GM23338 (cell line): ENCODE measurements at regions not wholly inside any gene's neighbourhood (a gene's known extent, or its start where the extent isn't known, plus 50 kb on each side); places are given as distances from the start of the nearest gene placed in this dataset.

Experiments
- ATAC-seq: fragments of 200-7000 bp; cut with Tn5 transposase; 3 replicates; pipeline ENCODE4 v1.9.1; 2020
- DNase-seq: peaks from one replicate; pipeline ENCODE4 v3.0.0-alpha.2; 2015; ENCODE audit warnings: low spot score
- H2AFZ ChIP-seq: fragments of 200-600 bp; sonication (generic); 2 replicates; pipeline ENCODE4 v1.8.0; 2016; ENCODE audit warnings: antibody characterized with exemption, mild to moderate bottlenecking, moderate library complexity
- H3F3A ChIP-seq: fragments of 200-600 bp; sonication (generic); replicated peaks from 2 replicates; pipeline ENCODE4 v1.8.0; 2017; ENCODE audit warnings: antibody characterized with exemption, mixed run types, low read depth
- H3K27ac ChIP-seq: fragments of 200-600 bp; sonication (generic); 2 replicates; pipeline ENCODE4 v1.6.1; 2016; ENCODE audit warnings: low read depth
- H3K27me3 ChIP-seq: fragments of 200-600 bp; sonication (generic); 2 replicates; pipeline ENCODE4 v1.8.0; 2016; ENCODE audit warnings: mild to moderate bottlenecking, mixed run types, moderate library complexity; ENCODE audit not compliant: insufficient read depth
- H3K36me3 ChIP-seq: fragments of 200-600 bp; sonication (generic); 2 replicates; pipeline ENCODE4 v1.8.0; 2016; ENCODE audit warnings: mild to moderate bottlenecking; ENCODE audit not compliant: insufficient read depth
- H3K4me1 ChIP-seq: fragments of 200-600 bp; sonication (generic); 2 replicates; pipeline ENCODE4 v1.8.0; 2016; ENCODE audit warnings: mild to moderate bottlenecking, moderate library complexity; ENCODE audit not compliant: insufficient read depth
- H3K4me2 ChIP-seq: fragments of 200-600 bp; sonication (generic); 2 replicates; pipeline ENCODE4 v1.7.1; 2017; ENCODE audit warnings: mixed run types
- H3K4me3 ChIP-seq: fragments of 200-600 bp; sonication (generic); 2 replicates; pipeline ENCODE4 v1.6.1; 2016; ENCODE audit warnings: mixed run types
- H3K79me2 ChIP-seq: fragments of 200-600 bp; sonication (generic); replicated peaks from 2 replicates; pipeline ENCODE4 v1.8.0; 2017; ENCODE audit warnings: mild to moderate bottlenecking; ENCODE audit not compliant: insufficient read depth
- H3K9me2 ChIP-seq: fragments of 200-600 bp; sonication (generic); 2 replicates; pipeline ENCODE4 v1.8.0; 2017; ENCODE audit not compliant: insufficient read depth
- H4K20me1 ChIP-seq: fragments of 200-600 bp; sonication (generic); replicated peaks from 2 replicates; pipeline ENCODE4 v1.8.0; 2017; ENCODE audit warnings: mild to moderate bottlenecking; ENCODE audit not compliant: insufficient read depth
- H3K27ac Mint-ChIP-seq: 2 replicates; pipeline ENCODE4 v1.8.0; 2020; ENCODE audit warnings: inconsistent platforms, mild to moderate bottlenecking, moderate library complexity, mixed read lengths
- H3K27me3 Mint-ChIP-seq: 3 replicates; pipeline ENCODE4 v1.8.0; 2022; ENCODE audit warnings: low read depth, mild to moderate bottlenecking, moderate library complexity, mixed read lengths, inconsistent platforms; ENCODE audit not compliant: insufficient read depth, poor library complexity
- H3K36me3 Mint-ChIP-seq: 3 replicates; pipeline ENCODE4 v1.8.0; 2021; ENCODE audit warnings: low read depth, mild to moderate bottlenecking, inconsistent platforms, moderate library complexity, mixed read lengths
- H3K4me1 Mint-ChIP-seq: 3 replicates; pipeline ENCODE4 v1.8.0; 2020; ENCODE audit warnings: mild to moderate bottlenecking, inconsistent platforms, mixed read lengths
- H3K4me3 Mint-ChIP-seq: 3 replicates; pipeline ENCODE4 v1.8.0; 2021; ENCODE audit warnings: moderate library complexity, mild to moderate bottlenecking, inconsistent platforms, mixed read lengths
- H3K9me3 Mint-ChIP-seq: 3 replicates; pipeline ENCODE4 v1.8.0; 2020; ENCODE audit warnings: moderate library complexity, mild to moderate bottlenecking, inconsistent platforms, mixed read lengths
- CTCF ChIP-seq, 2 experiments: fragments of 200-600 bp in 1 of 2; sonication (generic) in 1 of 2; conservative IDR thresholded peaks; 2 replicates each; pipeline versions ENCODE4 v1.5.1 to v1.6.1; 2016 to 2017; ENCODE audit warnings: antibody characterized with exemption in 2 of 2, low read depth in 2 of 2, mild to moderate bottlenecking in 2 of 2, moderate library complexity in 1 of 2
- EZH2phosphoT487 ChIP-seq: fragments of 200-600 bp; sonication (generic); IDR thresholded peaks from one replicate; pipeline ENCODE4 v1.8.1; 2018; ENCODE audit warnings: antibody characterized with exemption; ENCODE audit not compliant: unreplicated experiment
- JUNB ChIP-seq: IDR thresholded peaks from one replicate; pipeline ENCODE4 v1.6.1; 2016; ENCODE audit warnings: antibody characterized with exemption; ENCODE audit not compliant: unreplicated experiment
- NANOG ChIP-seq: IDR thresholded peaks from 2 replicates; pipeline ENCODE4 v1.6.1; 2016; ENCODE audit warnings: antibody characterized with exemption, borderline replicate concordance
- POLR2AphosphoS5 ChIP-seq: IDR thresholded peaks from 2 replicates; pipeline ENCODE4 v1.6.1; 2016; ENCODE audit warnings: antibody characterized with exemption, low read depth
- ZNF114 ChIP-seq: fragments of 250-450 bp; sonication (Bioruptor Pico); IDR thresholded peaks from 2 replicates; pipeline ENCODE4 v1.5.0; 2020; ENCODE audit warnings: mild to moderate bottlenecking, moderate library complexity
- ZNF331 ChIP-seq: fragments of 250-450 bp; sonication (Bioruptor Pico); IDR thresholded peaks from 2 replicates; pipeline ENCODE4 v1.5.0; 2020; ENCODE audit warnings: low read depth, mild to moderate bottlenecking, moderate library complexity
- TF ChIP-seq, protein P1 (sequence below): IDR thresholded peaks from 2 replicates; pipeline ENCODE4 v1.6.1; 2016; ENCODE audit warnings: antibody characterized with exemption
- TF ChIP-seq, protein P2 (sequence below): IDR thresholded peaks from one replicate; pipeline ENCODE4 v1.6.1; 2018; ENCODE audit warnings: antibody characterized with exemption; ENCODE audit not compliant: unreplicated experiment
- TF ChIP-seq, protein P3 (sequence below): fragments of 250-450 bp; sonication (Bioruptor Pico); IDR thresholded peaks from 2 replicates; pipeline ENCODE4 v1.5.0; 2020; ENCODE audit warnings: mild to moderate bottlenecking, moderate library complexity

GRCh38 chrX:42195506-42195905 lies 272.2 kb upstream of the CASK start:
- Mint-ChIP-seq H3K4me3 (no peak overlapping the region), H3K27ac (no peak overlapping the region), H3K36me3 (peaks cover 3% of the 10 kb centered on the region; the same call in 2 of the 3 replicates), H3K4me1 (no peaks in the 10 kb centered on the region), H3K9me3 (peaks cover 6% of the 10 kb centered on the region; the same call in 1 of the 3 replicates), H3K27me3 (peaks cover 2% of the 10 kb centered on the region)
- no peaks in the 10 kb centered on the region for H3K79me2 ChIP-seq
- no peak for ATAC-seq
- H3K9me2 ChIP-seq = no peaks in the 10 kb centered on the region
- H3K4me2 ChIP-seq = no peak overlapping the region
- H4K20me1 ChIP-seq = no peaks in the 10 kb centered on the region
- DNase-seq = peak; percentile 6
- no peaks in the 10 kb centered on the region for H3F3A ChIP-seq
- no peaks in the 10 kb centered on the region for H3K36me3 ChIP-seq
- H3K4me1 ChIP-seq = no peaks in the 10 kb centered on the region
- H3K4me3 ChIP-seq = no peak overlapping the region
- TF ChIP-seq NANOG = no peak
- TF ChIP-seq, protein P1, sequence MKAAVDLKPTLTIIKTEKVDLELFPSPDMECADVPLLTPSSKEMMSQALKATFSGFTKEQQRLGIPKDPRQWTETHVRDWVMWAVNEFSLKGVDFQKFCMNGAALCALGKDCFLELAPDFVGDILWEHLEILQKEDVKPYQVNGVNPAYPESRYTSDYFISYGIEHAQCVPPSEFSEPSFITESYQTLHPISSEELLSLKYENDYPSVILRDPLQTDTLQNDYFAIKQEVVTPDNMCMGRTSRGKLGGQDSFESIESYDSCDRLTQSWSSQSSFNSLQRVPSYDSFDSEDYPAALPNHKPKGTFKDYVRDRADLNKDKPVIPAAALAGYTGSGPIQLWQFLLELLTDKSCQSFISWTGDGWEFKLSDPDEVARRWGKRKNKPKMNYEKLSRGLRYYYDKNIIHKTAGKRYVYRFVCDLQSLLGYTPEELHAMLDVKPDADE = no peak
- TF ChIP-seq CTCF (conservative IDR thresholded peaks at IDR 0.05; ENCODE audit: low read depth in 2 of 2) = peak in 1 of 2 experiments; percentile 16; a peak in 1 of 4 replicates
- TF ChIP-seq JUNB = no peak
- TF ChIP-seq EZH2phosphoT487 = no peak
- H2AFZ ChIP-seq = no peak overlapping the region
- H3K27me3 ChIP-seq = no peaks in the 10 kb centered on the region
- no peak overlapping the region for H3K27ac ChIP-seq

DNA sequence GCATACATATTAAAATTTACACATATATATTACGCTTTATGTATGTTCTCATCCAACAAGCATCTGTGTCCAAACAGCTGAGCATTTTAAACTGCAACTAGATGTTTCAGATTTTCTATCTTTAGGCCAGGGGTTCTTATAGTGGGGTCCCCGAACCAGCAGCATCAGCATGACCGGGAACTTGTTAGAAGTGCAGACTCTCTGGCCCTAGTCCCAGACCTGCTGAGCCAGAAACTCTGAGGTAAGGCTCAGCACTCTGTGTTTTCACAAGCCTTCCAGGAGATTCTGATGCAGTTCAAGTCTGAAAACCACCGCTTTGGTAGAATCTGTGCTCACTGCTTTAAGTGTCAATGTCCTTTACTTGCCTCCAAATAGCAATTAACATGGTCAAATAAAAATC lies 266.2 kb upstream of the CASK start:
- peaks cover 9% of the 10 kb centered on the region for H3K4me1 Mint-ChIP-seq
- H3K4me3 Mint-ChIP-seq = no peak overlapping the region
- Histone ChIP-seq H3K27me3 (no peaks in the 10 kb centered on the region), H3K79me2 (no peaks in the 10 kb centered on the region), H3K4me2 (no peak overlapping the region), H2AFZ (no peak overlapping the region), H3K36me3 (no peaks in the 10 kb centered on the region), H3K27ac (no peak overlapping the region), H3K4me1 (peaks cover 8% of the 10 kb centered on the region; the same call in 1 of the 2 replicates), H4K20me1 (no peaks in the 10 kb centered on the region), H3K9me2 (no peaks in the 10 kb centered on the region), H3K4me3 (no peak overlapping the region), H3F3A (no peaks in the 10 kb centered on the region)
- H3K27me3 Mint-ChIP-seq = peaks cover 4% of the 10 kb centered on the region
- H3K36me3 Mint-ChIP-seq = peaks cover 3% of the 10 kb centered on the region; the same call in 2 of the 3 replicates
- no peak overlapping the region for H3K27ac Mint-ChIP-seq
- no peak for DNase-seq
- H3K9me3 Mint-ChIP-seq = peaks cover 6% of the 10 kb centered on the region; the same call in 1 of the 3 replicates
- ATAC-seq = no peak
- TF ChIP-seq ZNF114 (CRISPR knock-in tag) (no peak), JUNB (no peak), ZNF331 (CRISPR knock-in tag) (no peak), POLR2AphosphoS5 (no peak)
- TF ChIP-seq, protein P2, sequence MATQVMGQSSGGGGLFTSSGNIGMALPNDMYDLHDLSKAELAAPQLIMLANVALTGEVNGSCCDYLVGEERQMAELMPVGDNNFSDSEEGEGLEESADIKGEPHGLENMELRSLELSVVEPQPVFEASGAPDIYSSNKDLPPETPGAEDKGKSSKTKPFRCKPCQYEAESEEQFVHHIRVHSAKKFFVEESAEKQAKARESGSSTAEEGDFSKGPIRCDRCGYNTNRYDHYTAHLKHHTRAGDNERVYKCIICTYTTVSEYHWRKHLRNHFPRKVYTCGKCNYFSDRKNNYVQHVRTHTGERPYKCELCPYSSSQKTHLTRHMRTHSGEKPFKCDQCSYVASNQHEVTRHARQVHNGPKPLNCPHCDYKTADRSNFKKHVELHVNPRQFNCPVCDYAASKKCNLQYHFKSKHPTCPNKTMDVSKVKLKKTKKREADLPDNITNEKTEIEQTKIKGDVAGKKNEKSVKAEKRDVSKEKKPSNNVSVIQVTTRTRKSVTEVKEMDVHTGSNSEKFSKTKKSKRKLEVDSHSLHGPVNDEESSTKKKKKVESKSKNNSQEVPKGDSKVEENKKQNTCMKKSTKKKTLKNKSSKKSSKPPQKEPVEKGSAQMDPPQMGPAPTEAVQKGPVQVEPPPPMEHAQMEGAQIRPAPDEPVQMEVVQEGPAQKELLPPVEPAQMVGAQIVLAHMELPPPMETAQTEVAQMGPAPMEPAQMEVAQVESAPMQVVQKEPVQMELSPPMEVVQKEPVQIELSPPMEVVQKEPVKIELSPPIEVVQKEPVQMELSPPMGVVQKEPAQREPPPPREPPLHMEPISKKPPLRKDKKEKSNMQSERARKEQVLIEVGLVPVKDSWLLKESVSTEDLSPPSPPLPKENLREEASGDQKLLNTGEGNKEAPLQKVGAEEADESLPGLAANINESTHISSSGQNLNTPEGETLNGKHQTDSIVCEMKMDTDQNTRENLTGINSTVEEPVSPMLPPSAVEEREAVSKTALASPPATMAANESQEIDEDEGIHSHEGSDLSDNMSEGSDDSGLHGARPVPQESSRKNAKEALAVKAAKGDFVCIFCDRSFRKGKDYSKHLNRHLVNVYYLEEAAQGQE = no peak
- TF ChIP-seq, protein P3, sequence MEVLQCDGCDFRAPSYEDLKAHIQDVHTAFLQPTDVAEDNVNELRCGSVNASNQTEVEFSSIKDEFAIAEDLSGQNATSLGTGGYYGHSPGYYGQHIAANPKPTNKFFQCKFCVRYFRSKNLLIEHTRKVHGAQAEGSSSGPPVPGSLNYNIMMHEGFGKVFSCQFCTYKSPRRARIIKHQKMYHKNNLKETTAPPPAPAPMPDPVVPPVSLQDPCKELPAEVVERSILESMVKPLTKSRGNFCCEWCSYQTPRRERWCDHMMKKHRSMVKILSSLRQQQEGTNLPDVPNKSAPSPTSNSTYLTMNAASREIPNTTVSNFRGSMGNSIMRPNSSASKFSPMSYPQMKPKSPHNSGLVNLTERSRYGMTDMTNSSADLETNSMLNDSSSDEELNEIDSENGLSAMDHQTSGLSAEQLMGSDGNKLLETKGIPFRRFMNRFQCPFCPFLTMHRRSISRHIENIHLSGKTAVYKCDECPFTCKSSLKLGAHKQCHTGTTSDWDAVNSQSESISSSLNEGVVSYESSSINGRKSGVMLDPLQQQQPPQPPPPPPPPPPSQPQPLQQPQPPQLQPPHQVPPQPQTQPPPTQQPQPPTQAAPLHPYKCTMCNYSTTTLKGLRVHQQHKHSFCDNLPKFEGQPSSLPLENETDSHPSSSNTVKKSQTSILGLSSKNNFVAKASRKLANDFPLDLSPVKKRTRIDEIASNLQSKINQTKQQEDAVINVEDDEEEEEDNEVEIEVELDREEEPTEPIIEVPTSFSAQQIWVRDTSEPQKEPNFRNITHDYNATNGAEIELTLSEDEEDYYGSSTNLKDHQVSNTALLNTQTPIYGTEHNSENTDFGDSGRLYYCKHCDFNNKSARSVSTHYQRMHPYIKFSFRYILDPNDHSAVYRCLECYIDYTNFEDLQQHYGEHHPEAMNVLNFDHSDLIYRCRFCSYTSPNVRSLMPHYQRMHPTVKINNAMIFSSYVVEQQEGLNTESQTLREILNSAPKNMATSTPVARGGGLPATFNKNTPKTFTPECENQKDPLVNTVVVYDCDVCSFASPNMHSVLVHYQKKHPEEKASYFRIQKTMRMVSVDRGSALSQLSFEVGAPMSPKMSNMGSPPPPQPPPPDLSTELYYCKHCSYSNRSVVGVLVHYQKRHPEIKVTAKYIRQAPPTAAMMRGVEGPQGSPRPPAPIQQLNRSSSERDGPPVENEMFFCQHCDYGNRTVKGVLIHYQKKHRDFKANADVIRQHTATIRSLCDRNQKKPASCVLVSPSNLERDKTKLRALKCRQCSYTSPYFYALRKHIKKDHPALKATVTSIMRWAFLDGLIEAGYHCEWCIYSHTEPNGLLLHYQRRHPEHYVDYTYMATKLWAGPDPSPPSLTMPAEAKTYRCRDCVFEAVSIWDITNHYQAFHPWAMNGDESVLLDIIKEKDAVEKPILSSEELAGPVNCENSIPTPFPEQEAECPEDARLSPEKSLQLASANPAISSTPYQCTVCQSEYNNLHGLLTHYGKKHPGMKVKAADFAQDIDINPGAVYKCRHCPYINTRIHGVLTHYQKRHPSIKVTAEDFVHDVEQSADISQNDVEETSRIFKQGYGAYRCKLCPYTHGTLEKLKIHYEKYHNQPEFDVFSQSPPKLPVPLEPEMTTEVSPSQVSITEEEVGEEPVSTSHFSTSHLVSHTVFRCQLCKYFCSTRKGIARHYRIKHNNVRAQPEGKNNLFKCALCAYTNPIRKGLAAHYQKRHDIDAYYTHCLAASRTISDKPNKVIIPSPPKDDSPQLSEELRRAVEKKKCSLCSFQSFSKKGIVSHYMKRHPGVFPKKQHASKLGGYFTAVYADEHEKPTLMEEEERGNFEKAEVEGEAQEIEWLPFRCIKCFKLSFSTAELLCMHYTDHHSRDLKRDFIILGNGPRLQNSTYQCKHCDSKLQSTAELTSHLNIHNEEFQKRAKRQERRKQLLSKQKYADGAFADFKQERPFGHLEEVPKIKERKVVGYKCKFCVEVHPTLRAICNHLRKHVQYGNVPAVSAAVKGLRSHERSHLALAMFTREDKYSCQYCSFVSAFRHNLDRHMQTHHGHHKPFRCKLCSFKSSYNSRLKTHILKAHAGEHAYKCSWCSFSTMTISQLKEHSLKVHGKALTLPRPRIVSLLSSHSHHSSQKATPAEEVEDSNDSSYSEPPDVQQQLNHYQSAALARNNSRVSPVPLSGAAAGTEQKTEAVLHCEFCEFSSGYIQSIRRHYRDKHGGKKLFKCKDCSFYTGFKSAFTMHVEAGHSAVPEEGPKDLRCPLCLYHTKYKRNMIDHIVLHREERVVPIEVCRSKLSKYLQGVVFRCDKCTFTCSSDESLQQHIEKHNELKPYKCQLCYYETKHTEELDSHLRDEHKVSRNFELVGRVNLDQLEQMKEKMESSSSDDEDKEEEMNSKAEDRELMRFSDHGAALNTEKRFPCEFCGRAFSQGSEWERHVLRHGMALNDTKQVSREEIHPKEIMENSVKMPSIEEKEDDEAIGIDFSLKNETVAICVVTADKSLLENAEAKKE (CRISPR knock-in tag) = no peak
